NCI-H345 treated with DMSO at 0.1 percent for 48 hours (cell line): ENCODE measurements at regions not wholly inside any gene's neighbourhood (a gene's known extent, or its start where the extent isn't known, plus 50 kb on each side); places are given as distances from the start of the nearest gene placed in this dataset.

Source experiments
- DNase-seq: peaks from one replicate; lab custom pipeline; 2025; ENCODE audit not compliant: unreplicated experiment; lab: John Stamatoyannopoulos, UW

- DNase-seq, result no peak
These were observed 240.8 kb downstream of the NHLRC3 start for GRCh38 chr13:39279077-39279476.

GRCh38 chr13:39281539-39282150 is 243.4 kb downstream of the NHLRC3 start:
- no peak for DNase-seq

- DNase-seq, result no peak
These were observed 244.2 kb downstream of the NHLRC3 start for GRCh38 chr13:39282400-39282972.

- DNase-seq, result no peak
These were observed 244.8 kb downstream of the NHLRC3 start for GRCh38 chr13:39283072-39283471.

GRCh38 chr13:39284801-39285388 is 246.6 kb downstream of the NHLRC3 start:
- DNase-seq, result no peak
